OCI-LY7 (cell line): ENCODE measurements at regions not wholly inside any gene's neighbourhood (a gene's known extent, or its start where the extent isn't known, plus 50 kb on each side); places are given as distances from the start of the nearest gene placed in this dataset.

Source experiments
- EZH2phosphoT487 ChIP-seq: fragments of 200-600 bp; sonication (generic); IDR thresholded peaks from 2 replicates; pipeline ENCODE4 v1.6.1; 2018; ENCODE audit warnings: low read depth, borderline replicate concordance, mild to moderate bottlenecking, mixed run types, antibody characterized with exemption, low read length, moderate library complexity, mixed read lengths
- TF ChIP-seq, protein P1 (sequence below): fragments of 200-600 bp; sonication (generic); conservative IDR thresholded peaks from 2 replicates; pipeline ENCODE4 v1.5.1; 2014; ENCODE audit warnings: mild to moderate bottlenecking, antibody characterized with exemption, low read length, moderate library complexity, mixed read lengths

- TF ChIP-seq, protein P1, sequence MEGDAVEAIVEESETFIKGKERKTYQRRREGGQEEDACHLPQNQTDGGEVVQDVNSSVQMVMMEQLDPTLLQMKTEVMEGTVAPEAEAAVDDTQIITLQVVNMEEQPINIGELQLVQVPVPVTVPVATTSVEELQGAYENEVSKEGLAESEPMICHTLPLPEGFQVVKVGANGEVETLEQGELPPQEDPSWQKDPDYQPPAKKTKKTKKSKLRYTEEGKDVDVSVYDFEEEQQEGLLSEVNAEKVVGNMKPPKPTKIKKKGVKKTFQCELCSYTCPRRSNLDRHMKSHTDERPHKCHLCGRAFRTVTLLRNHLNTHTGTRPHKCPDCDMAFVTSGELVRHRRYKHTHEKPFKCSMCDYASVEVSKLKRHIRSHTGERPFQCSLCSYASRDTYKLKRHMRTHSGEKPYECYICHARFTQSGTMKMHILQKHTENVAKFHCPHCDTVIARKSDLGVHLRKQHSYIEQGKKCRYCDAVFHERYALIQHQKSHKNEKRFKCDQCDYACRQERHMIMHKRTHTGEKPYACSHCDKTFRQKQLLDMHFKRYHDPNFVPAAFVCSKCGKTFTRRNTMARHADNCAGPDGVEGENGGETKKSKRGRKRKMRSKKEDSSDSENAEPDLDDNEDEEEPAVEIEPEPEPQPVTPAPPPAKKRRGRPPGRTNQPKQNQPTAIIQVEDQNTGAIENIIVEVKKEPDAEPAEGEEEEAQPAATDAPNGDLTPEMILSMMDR: no peak
- TF ChIP-seq EZH2phosphoT487: no peak
Measured at GRCh38 chr5:159657771-159658170, 258.5 kb upstream of the ADRA1B start.
